AG04449 (cell line): ENCODE measurements at regions not wholly inside any gene's neighbourhood (a gene's known extent, or its start where the extent isn't known, plus 50 kb on each side); places are given as distances from the start of the nearest gene placed in this dataset.

Experiments used
- CTCF ChIA-PET: fragments of 350-600 bp; formaldehyde crosslinking; extraction: SDS; loops from one replicate; lab custom pipeline; 2021; ENCODE audit warnings: antibody characterized with exemption; lab: Yijun Ruan, JAX
- POLR2A ChIA-PET: fragments of 400-600, 350-600 bp; formaldehyde crosslinking; extraction: SDS; loops from one replicate; lab custom pipeline; 2020; ENCODE audit warnings: antibody characterized with exemption, inconsistent platforms; lab: Yijun Ruan, JAX
- DNase-seq: peaks from one replicate; pipeline ENCODE4 v3.0.0-alpha.2; 2010; ENCODE audit warnings: low read depth, low spot score
- H3K4me3 ChIP-seq: 2 replicates; pipeline ENCODE4 v1.5.1; 2011; ENCODE audit warnings: low read depth, mild to moderate bottlenecking, control low read depth, low read length
- TF ChIP-seq, protein P1 (sequence below): IDR thresholded peaks from one replicate; pipeline ENCODE4 v1.5.1; 2011; ENCODE audit warnings: mild to moderate bottlenecking, moderate library complexity, low read length, control low read depth, inconsistent platforms; ENCODE audit not compliant: insufficient read depth; ENCODE audit errors: missing control alignments

DNA sequence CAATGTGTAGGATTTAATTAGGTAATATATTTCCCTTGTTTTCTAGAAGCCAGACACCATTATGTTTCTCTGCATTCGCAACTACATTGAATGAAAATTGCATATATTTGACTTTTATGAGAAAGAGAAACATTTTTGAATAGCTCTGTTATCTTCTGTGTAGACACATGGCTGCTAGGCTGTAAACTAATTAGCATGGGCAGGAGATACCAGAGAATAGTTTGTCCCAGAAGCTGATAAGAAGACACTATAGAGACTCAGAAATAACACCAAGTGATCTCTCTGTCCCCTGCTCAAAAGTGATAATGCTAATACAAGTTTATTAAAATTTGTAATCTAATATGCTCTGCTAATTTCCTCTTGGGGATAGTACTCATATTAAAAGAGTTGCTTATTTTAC, 198.0 kb upstream of the TUSC1 start:
- ChIA-PET POLR2A (no interaction called here), CTCF (interaction anchor here (1.3 to 1.6 kb wide), 2 partner anchors 9 to 780 kb away, joined by 3 to 4 read pairs; no protein-coding TSS in a partner anchor)
- no peak for DNase-seq
- no peak overlapping the region for H3K4me3 ChIP-seq
- TF ChIP-seq, protein P1, sequence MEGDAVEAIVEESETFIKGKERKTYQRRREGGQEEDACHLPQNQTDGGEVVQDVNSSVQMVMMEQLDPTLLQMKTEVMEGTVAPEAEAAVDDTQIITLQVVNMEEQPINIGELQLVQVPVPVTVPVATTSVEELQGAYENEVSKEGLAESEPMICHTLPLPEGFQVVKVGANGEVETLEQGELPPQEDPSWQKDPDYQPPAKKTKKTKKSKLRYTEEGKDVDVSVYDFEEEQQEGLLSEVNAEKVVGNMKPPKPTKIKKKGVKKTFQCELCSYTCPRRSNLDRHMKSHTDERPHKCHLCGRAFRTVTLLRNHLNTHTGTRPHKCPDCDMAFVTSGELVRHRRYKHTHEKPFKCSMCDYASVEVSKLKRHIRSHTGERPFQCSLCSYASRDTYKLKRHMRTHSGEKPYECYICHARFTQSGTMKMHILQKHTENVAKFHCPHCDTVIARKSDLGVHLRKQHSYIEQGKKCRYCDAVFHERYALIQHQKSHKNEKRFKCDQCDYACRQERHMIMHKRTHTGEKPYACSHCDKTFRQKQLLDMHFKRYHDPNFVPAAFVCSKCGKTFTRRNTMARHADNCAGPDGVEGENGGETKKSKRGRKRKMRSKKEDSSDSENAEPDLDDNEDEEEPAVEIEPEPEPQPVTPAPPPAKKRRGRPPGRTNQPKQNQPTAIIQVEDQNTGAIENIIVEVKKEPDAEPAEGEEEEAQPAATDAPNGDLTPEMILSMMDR, result no peak

DNA sequence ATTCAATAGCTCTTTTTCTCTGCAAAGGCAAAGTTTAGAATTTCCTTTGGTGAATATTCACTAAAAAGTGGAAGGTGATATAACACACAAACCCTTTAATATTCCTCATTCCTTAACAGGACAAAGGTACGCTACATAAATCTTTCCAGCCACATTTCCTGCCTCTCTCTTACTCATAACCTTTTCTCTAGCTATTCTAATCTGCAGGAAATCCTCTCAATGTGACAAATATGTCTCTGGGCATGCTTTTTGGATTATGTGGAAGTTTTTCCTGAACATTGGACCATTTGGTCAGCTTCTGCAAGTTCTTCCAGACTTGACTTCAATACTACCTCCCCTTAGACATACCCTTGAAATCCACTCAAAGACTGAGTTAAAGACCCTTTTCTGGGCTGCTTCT, 186.3 kb upstream of the TUSC1 start:
- TF ChIP-seq, protein P1, result no peak
- ChIA-PET POLR2A (no interaction called here), CTCF (interaction anchor here (2.1 kb wide), 1 partner anchor 462 kb away, joined by 5 read pairs; no protein-coding TSS in a partner anchor)
- H3K4me3 ChIP-seq, result no peak overlapping the region
- DNase-seq, result no peak

DNA sequence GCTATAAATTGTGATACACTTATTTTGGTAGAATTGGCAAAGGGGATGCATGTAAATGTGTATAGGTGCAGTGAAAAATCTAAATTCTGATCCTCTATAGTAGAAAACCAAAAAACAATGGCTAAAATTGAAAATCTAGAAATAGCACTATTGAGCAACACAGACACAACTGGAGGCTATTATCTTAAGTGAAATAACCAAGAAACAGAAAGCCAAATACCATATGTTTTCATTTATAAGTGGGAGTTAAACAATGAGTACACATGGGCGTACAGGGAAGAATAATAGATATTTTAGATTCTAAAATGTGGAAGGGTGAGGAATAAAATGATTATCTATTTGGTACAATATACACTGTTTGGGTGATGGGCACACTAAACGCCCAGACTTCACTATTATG, 183.2 kb upstream of the TUSC1 start:
- H3K4me3 ChIP-seq, result no peak overlapping the region
- no peak for DNase-seq
- POLR2A ChIA-PET, result no interaction called here
- TF ChIP-seq, protein P1, result no peak
- CTCF ChIA-PET, result no interaction called here

DNA sequence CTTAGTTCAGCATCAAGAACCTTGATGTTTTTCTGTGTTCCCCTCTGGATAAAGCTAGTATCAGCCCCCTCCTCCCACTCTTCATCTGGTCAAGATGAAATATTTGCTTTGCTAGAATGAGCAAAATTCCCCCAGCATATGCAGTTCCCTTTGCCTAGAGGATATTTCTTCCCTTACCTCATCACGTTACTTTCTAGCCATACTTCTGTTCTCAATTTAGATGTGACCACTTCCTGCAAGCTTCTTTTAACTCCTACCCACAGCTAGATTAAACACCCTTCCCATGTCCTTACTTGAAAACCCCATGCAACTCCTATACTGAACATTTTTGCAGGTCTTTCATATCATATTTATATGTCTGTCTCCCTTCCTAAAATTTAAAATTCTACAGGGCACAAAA, 178.9 kb upstream of the TUSC1 start:
- DNase-seq, result no peak
- POLR2A ChIA-PET, result no interaction called here
- TF ChIP-seq, protein P1, result no peak
- CTCF ChIA-PET, result no interaction called here
- H3K4me3 ChIP-seq, result no peak overlapping the region

DNA sequence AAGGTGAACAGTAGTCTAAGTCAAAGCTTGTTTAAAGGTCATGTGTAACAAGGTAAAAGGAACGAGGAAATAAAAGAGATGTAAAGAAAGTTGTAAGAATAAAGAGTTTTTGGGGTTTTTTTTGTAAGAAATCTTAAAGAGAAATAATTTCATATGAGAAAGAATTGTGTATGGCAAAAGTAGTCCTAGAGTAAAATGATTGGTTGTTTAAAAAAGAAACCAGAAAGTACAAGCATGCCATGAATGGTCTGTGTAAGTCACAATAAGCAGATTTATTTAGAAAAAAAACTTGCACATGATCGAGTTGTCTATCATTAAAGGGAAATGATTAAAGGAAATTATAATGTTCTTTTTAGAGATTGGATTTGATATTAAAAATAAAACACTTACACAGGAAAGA, 172.6 kb upstream of the TUSC1 start:
- TF ChIP-seq, protein P1, result no peak
- no peak overlapping the region for H3K4me3 ChIP-seq
- CTCF ChIA-PET, result no interaction called here
- no peak for DNase-seq
- POLR2A ChIA-PET, result no interaction called here

DNA sequence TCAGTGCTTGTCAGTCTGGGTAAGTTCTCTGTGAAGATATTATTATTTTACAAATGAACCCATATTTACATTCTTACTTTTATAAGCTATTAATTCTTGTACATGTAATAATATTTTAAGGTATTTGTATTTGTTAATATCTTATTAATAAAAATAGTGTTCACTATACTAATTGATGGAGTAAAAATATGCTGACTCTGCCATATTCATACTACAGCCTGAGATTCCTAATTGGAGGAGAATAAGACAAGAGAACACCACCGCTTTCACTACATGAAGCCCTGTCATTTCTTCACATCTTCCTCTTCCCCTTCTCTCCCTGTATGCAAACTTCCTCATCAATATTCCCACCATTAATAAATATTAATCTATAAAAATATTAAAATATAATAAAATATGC, 167.6 kb upstream of the TUSC1 start:
- POLR2A ChIA-PET, result no interaction called here
- H3K4me3 ChIP-seq, result no peak overlapping the region
- CTCF ChIA-PET, result no interaction called here
- no peak for DNase-seq
- TF ChIP-seq, protein P1, result no peak
